A549 (cell line): ENCODE measurements at regions not wholly inside any gene's neighbourhood (a gene's known extent, or its start where the extent isn't known, plus 50 kb on each side); places are given as distances from the start of the nearest gene placed in this dataset.

Experiments used
- ATAC-seq, 2 experiments: fragments of 200-7000 bp in 1 of 2; fragments of >200 bp in 1 of 2; cut with Nextera tagmentation in 1 of 2; cut with Tn5 transposase in 1 of 2; 3 replicates each; pipeline versions ENCODE4 v1.8.0 to v1.9.1; 2018 to 2020; ENCODE audit warnings: mild to moderate bottlenecking in 1 of 2, moderate library complexity in 1 of 2
- CTCF ChIA-PET: fragments of 300-600 bp; sonication (Branson Sonifier 250); formaldehyde crosslinking; extraction: SDS; loops from one replicate; lab custom pipeline; 2021; ENCODE audit warnings: antibody characterized with exemption, inconsistent platforms; lab: Yijun Ruan, JAX
- POLR2A ChIA-PET: fragments of 350-600 bp; formaldehyde crosslinking; extraction: SDS; loops from one replicate; lab custom pipeline; 2021; ENCODE audit warnings: antibody characterized with exemption, inconsistent platforms; lab: Yijun Ruan, JAX
- DNase-seq, 2 experiments: peaks; one replicate each; pipeline versions ENCODE4 v3.0.0 to v3.0.0-alpha.2; 2011 to 2016; ENCODE audit warnings: low read depth in 1 of 2, low spot score in 1 of 2
- FAIRE-seq: peaks from 2 replicates; lab custom pipeline; 2011; peaks lifted over from hg19 to GRCh38; lab: Jason Lieb, UNC
- H3K27ac ChIP-seq, 2 experiments: fragments of >200 bp; sonication (Bioruptor Twin); formaldehyde crosslinking; 3 replicates each; pipeline ENCODE4 v1.5.1; 2016 to 2017
- H3K4me1 ChIP-seq: fragments of >200 bp; sonication (Bioruptor Twin); formaldehyde crosslinking; 3 replicates; pipeline ENCODE4 v1.6.1; 2016
- H3K4me2 ChIP-seq: fragments of >200 bp; sonication (Bioruptor Twin); formaldehyde crosslinking; 3 replicates; pipeline ENCODE4 v1.6.1; 2016
- H3K4me3 ChIP-seq: fragments of >200 bp; sonication (Bioruptor Twin); formaldehyde crosslinking; 3 replicates; pipeline ENCODE4 v1.5.1; 2016
- H3K9me3 ChIP-seq: fragments of >200 bp; sonication (Bioruptor Twin); formaldehyde crosslinking; 3 replicates; pipeline ENCODE4 v1.6.1; 2016
- CBX2 ChIP-seq: fragments of 200-600 bp; sonication (generic); IDR thresholded peaks from 2 replicates; pipeline ENCODE4 v1.6.1; 2016; ENCODE audit warnings: low read depth, mild to moderate bottlenecking, borderline replicate concordance
- CEBPB ChIP-seq, 2 experiments: fragments of >200 bp in 1 of 2; sonication (Bioruptor Twin) in 1 of 2; formaldehyde crosslinking in 1 of 2; IDR thresholded peaks; 2 replicates each; pipeline ENCODE4 v1.6.1; 2012 to 2016
- CHD4 ChIP-seq: fragments of 200-600 bp; sonication (generic); IDR thresholded peaks from 2 replicates; pipeline ENCODE4 v1.6.1; 2016; ENCODE audit warnings: antibody characterized with exemption, mild to moderate bottlenecking, borderline replicate concordance
- ESRRA ChIP-seq: fragments of 150-350 bp; IDR thresholded peaks from 2 replicates; pipeline ENCODE4 v1.6.1; 2014; ENCODE audit warnings: mild to moderate bottlenecking, low read length, borderline replicate concordance
- FOSB ChIP-seq: fragments of 250-450 bp; sonication (Bioruptor Pico); IDR thresholded peaks from 2 replicates; pipeline ENCODE4 v1.5.0; 2020; ENCODE audit warnings: mild to moderate bottlenecking, moderate library complexity
- FOSL2 ChIP-seq, 2 experiments: fragments of 450-650 bp in 1 of 2; fragments of >200 bp in 1 of 2; sonication (Bioruptor Twin) in 1 of 2; formaldehyde crosslinking; IDR thresholded peaks; 2 replicates each; pipeline versions ENCODE4 v1.5.0 to v1.6.1; 2016 to 2020; ENCODE audit warnings: mild to moderate bottlenecking in 1 of 2, moderate library complexity in 1 of 2
- GATA3 ChIP-seq: IDR thresholded peaks from 2 replicates; pipeline ENCODE4 v1.6.1; 2012; ENCODE audit warnings: borderline replicate concordance
- HEYL ChIP-seq: fragments of 250-450 bp; sonication (Bioruptor Pico); IDR thresholded peaks from 2 replicates; pipeline ENCODE4 v1.8.0; 2021; ENCODE audit warnings: mild to moderate bottlenecking, moderate library complexity
- HOXA7 ChIP-seq: fragments of 250-450 bp; sonication (Bioruptor Pico); IDR thresholded peaks from 2 replicates; pipeline ENCODE4 v1.5.0; 2020; ENCODE audit warnings: mild to moderate bottlenecking, moderate library complexity
- HOXB5 ChIP-seq: fragments of 250-450 bp; sonication (Bioruptor Pico); IDR thresholded peaks from 2 replicates; pipeline ENCODE4 v1.5.0; 2020; ENCODE audit warnings: mild to moderate bottlenecking, moderate library complexity
- MAZ ChIP-seq: fragments of 150-350 bp; IDR thresholded peaks from 2 replicates; pipeline ENCODE4 v1.6.1; 2014; ENCODE audit warnings: antibody characterized with exemption, low read depth, low read length, borderline replicate concordance
- NPAS2 ChIP-seq: fragments of 250-450 bp; sonication (Bioruptor Pico); IDR thresholded peaks from 2 replicates; pipeline ENCODE4 v1.8.0; 2022; ENCODE audit warnings: mild to moderate bottlenecking, moderate library complexity, borderline replicate concordance
- NR3C1 ChIP-seq: fragments of >200 bp; sonication (Bioruptor Twin); formaldehyde crosslinking; IDR thresholded peaks from 3 replicates; pipeline ENCODE4 v1.6.1; 2017
- POLR2A ChIP-seq: IDR thresholded peaks from 2 replicates; pipeline ENCODE4 v1.6.1; 2012; ENCODE audit warnings: mild to moderate bottlenecking, low read length
- RAD21 ChIP-seq, 2 experiments: fragments of >200 bp in 1 of 2; sonication (Bioruptor Twin) in 1 of 2; formaldehyde crosslinking in 1 of 2; IDR thresholded peaks in 1 of 2; conservative IDR thresholded peaks in 1 of 2; 2 replicates in 1 of 2; 3 replicates in 1 of 2; pipeline ENCODE4 v1.6.1; 2012 to 2018; ENCODE audit warnings: inconsistent platforms in 1 of 2
- SREBF2 ChIP-seq: fragments of 450-650 bp; IDR thresholded peaks from 2 replicates; pipeline ENCODE4 v1.6.1; 2014; ENCODE audit warnings: mild to moderate bottlenecking, moderate library complexity
- TP53 ChIP-seq: fragments of 250-450 bp; sonication (Bioruptor Pico); IDR thresholded peaks from 2 replicates; pipeline ENCODE4 v1.5.0; 2021; ENCODE audit warnings: mild to moderate bottlenecking, moderate library complexity
- ZC3H11A ChIP-seq: fragments of 450-650 bp; IDR thresholded peaks from 2 replicates; pipeline ENCODE4 v1.6.1; 2014; ENCODE audit warnings: antibody characterized with exemption, mild to moderate bottlenecking
- WGBS: methylation state at CpG from one replicate; pipeline ENCODE4 v1.1.6; 2017; ENCODE audit errors: missing lambda C conversion rate; 5-methylcytosine and 5-hydroxymethylcytosine counted together
- TF ChIP-seq, protein P1 (sequence below): fragments of >200 bp; sonication (Bioruptor Twin); formaldehyde crosslinking; IDR thresholded peaks from 3 replicates; pipeline ENCODE4 v1.5.1; 2016
- TF ChIP-seq, protein P2 (sequence below): fragments of >200 bp; sonication (Bioruptor Twin); formaldehyde crosslinking; IDR thresholded peaks from 2 replicates; pipeline ENCODE4 v1.6.1; 2016
- TF ChIP-seq, protein P3 (sequence below): IDR thresholded peaks from 2 replicates; pipeline ENCODE4 v1.6.1; 2012

DNA sequence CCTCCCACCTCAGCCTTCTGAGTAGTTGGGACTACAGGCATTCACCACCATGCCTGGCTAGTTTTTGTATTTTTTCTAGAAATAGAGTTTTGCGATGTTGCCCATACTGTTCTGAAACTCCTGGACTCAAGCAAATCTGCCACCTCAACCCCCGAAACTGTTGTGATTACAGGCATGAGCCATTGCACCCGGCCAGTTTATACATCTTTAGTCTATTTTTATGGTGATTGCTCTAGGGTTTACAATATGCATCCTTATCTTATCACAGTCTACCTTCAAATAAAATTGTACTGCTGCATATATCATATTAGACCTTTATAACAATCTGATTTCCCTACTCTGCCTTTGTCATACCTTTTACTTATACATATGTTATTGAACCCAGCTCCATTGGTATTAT lies 56.9 kb downstream of the SOWAHB start:
- Histone ChIP-seq H3K4me2 (no peak overlapping the region), H3K4me1 (no peaks in the 10 kb centered on the region), H3K4me3 (no peak overlapping the region), H3K27ac (no peak overlapping the region), H3K9me3 (0 out of 3 replicates have a peak, but pooled peaks cover 4% of the 10 kb centered on the region)
- FAIRE-seq = no peak
- ATAC-seq = no peak
- TF ChIP-seq ZC3H11A = no peak
- no peak for TF ChIP-seq MAZ
- TF ChIP-seq FOSL2 (IDR thresholded peaks at IDR 0.05) = no peak
- no peak for TF ChIP-seq FOSL2 (CRISPR knock-in tag; IDR thresholded peaks at IDR 0.05)
- no peak for TF ChIP-seq POLR2A
- TF ChIP-seq GATA3 = no peak
- no peak for DNase-seq
- POLR2A ChIA-PET = no interaction called here
- CTCF ChIA-PET = interaction anchor here (0.5 kb wide), 1 partner anchor 285 kb away, joined by 3 read pairs; no protein-coding TSS in a partner anchor
- WGBS = 61% methylated on average over 3 of the region's 3 CpGs

DNA sequence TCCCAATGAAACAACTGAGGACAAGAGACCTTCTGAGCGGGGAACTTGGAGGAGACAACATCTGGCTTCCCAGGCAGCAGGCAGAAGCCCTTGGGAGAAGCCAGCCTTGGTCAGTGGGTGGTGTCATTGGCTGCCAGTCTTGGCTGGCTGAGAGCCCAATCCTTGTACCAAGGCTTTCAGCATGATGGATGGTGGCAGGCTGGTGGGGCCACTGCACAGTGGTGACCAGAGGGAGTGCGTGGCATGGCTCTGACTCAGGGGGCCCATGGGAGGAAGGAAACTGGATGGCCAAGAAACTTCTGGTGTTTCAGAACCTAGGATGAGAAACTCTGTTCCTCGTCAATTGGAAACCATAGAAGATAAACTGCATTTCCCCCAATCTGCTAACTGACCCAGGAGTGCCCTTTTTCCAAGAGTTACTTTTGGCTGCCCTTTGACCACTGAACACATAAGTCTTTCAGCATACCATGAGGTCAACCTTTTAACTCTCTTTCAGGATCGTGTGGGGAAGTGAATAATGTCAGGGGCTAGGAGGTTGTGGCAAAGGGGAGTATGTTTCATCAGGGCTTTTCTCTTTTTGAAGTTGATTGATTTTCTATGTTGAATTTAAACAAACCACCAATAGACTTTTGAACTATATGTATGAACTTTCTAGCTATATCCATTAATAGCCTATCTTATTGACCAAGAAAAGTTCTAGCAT lies 60.9 kb downstream of the SOWAHB start:
- ChIA-PET POLR2A (no interaction called here), CTCF (no interaction called here)
- DNase-seq = no peak
- FAIRE-seq = no peak
- no peak for TF ChIP-seq FOSB
- TF ChIP-seq, protein P1, sequence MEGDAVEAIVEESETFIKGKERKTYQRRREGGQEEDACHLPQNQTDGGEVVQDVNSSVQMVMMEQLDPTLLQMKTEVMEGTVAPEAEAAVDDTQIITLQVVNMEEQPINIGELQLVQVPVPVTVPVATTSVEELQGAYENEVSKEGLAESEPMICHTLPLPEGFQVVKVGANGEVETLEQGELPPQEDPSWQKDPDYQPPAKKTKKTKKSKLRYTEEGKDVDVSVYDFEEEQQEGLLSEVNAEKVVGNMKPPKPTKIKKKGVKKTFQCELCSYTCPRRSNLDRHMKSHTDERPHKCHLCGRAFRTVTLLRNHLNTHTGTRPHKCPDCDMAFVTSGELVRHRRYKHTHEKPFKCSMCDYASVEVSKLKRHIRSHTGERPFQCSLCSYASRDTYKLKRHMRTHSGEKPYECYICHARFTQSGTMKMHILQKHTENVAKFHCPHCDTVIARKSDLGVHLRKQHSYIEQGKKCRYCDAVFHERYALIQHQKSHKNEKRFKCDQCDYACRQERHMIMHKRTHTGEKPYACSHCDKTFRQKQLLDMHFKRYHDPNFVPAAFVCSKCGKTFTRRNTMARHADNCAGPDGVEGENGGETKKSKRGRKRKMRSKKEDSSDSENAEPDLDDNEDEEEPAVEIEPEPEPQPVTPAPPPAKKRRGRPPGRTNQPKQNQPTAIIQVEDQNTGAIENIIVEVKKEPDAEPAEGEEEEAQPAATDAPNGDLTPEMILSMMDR = no peak
- no peak for TF ChIP-seq HOXB5 (CRISPR knock-in tag)
- no peak for TF ChIP-seq TP53
- TF ChIP-seq HEYL = no peak
- no peak for TF ChIP-seq NR3C1
- TF ChIP-seq ESRRA = no peak
- TF ChIP-seq CHD4 = no peak
- no peak for TF ChIP-seq NPAS2 (CRISPR knock-in tag)
- TF ChIP-seq MAZ = no peak
- no peak for TF ChIP-seq CBX2
- TF ChIP-seq, protein P2, sequence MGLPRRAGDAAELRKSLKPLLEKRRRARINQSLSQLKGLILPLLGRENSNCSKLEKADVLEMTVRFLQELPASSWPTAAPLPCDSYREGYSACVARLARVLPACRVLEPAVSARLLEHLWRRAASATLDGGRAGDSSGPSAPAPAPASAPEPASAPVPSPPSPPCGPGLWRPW = no peak
- no peak for TF ChIP-seq SREBF2
- TF ChIP-seq HOXA7 = no peak
- no peak for TF ChIP-seq CEBPB (IDR thresholded peaks at IDR 0.05)
- no peak for TF ChIP-seq RAD21 (conservative IDR thresholded peaks at IDR 0.05 in 1 of 2, IDR thresholded peaks at IDR 0.05 in 1 of 2)
- TF ChIP-seq, protein P3, sequence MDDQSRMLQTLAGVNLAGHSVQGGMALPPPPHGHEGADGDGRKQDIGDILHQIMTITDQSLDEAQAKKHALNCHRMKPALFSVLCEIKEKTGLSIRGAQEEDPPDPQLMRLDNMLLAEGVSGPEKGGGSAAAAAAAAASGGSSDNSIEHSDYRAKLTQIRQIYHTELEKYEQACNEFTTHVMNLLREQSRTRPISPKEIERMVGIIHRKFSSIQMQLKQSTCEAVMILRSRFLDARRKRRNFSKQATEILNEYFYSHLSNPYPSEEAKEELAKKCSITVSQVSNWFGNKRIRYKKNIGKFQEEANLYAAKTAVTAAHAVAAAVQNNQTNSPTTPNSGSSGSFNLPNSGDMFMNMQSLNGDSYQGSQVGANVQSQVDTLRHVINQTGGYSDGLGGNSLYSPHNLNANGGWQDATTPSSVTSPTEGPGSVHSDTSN = no peak
- Histone ChIP-seq H3K27ac (no peak overlapping the region), H3K9me3 (0 out of 3 replicates have a peak, but pooled peaks cover 4% of the 10 kb centered on the region), H3K4me1 (peaks cover under 1% of the 10 kb centered on the region; the same call in 2 of the 3 replicates), H3K4me3 (no peak overlapping the region), H3K4me2 (no peak overlapping the region)
- ATAC-seq = peak in 1 of 2 experiments; percentile 37; a peak in 3 of 6 replicates
- WGBS = 50% methylated on average over 4 of the region's 4 CpGs
